HL-60 (cell line): ENCODE measurements at regions not wholly inside any gene's neighbourhood (a gene's known extent, or its start where the extent isn't known, plus 50 kb on each side); places are given as distances from the start of the nearest gene placed in this dataset.

Experiments used
- DNase-seq, 2 experiments: peaks; one replicate each; pipeline ENCODE4 v3.0.0-alpha.2; 2010 to 2020; ENCODE audit warnings: low read depth in 1 of 2, low spot score in 1 of 2
- H3K27ac ChIP-seq: fragments of 250-450 bp; sonication (Bioruptor Pico); replicated peaks from 2 replicates; pipeline ENCODE4 v1.5.1; 2020; ENCODE audit warnings: mild to moderate bottlenecking, moderate library complexity
- H3K27me3 ChIP-seq: fragments of 250-450 bp; sonication (Bioruptor Pico); 2 replicates; pipeline ENCODE4 v1.5.1; 2021; ENCODE audit warnings: mild to moderate bottlenecking, moderate library complexity; ENCODE audit not compliant: insufficient read depth, poor library complexity, severe bottlenecking
- H3K4me3 ChIP-seq: replicated peaks from 2 replicates; pipeline ENCODE4 v1.5.1; 2011; ENCODE audit warnings: mild to moderate bottlenecking, control low read depth, low read length; ENCODE audit not compliant: insufficient read depth
- CTCF ChIP-seq: IDR thresholded peaks from one replicate; pipeline ENCODE4 v1.5.1; 2011; ENCODE audit warnings: low read length, control low read depth, inconsistent platforms; ENCODE audit not compliant: insufficient read depth
- GABPA ChIP-seq: IDR thresholded peaks from 2 replicates; pipeline ENCODE4 v1.6.1; 2012; ENCODE audit warnings: low read depth
- POLR2AphosphoS5 ChIP-seq: IDR thresholded peaks from 2 replicates; pipeline ENCODE4 v1.6.1; 2012; ENCODE audit warnings: low read depth
- REST ChIP-seq: IDR thresholded peaks from 2 replicates; pipeline ENCODE4 v1.6.1; 2012; ENCODE audit warnings: low read depth; ENCODE audit not compliant: insufficient replicate concordance
- SPI1 ChIP-seq: IDR thresholded peaks from 2 replicates; pipeline ENCODE4 v1.6.1; 2012; ENCODE audit warnings: low read depth, mild to moderate bottlenecking, borderline replicate concordance

GRCh38 chr15:46676233-46677206, 1040.8 kb upstream of the SEMA6D start:
- Histone ChIP-seq H3K27me3 (no peaks in the 10 kb centered on the region), H3K4me3 (no peak overlapping the region), H3K27ac (no peak overlapping the region)
- TF ChIP-seq GABPA: no peak
- no peak for TF ChIP-seq CTCF
- TF ChIP-seq REST: no peak
- no peak for TF ChIP-seq POLR2AphosphoS5
- TF ChIP-seq SPI1: no peak
- DNase-seq: no peak

GRCh38 chr15:46677491-46677890, 1039.8 kb upstream of the SEMA6D start:
- DNase-seq: no peak
- H3K27me3 ChIP-seq: no peaks in the 10 kb centered on the region
- TF ChIP-seq GABPA (no peak), SPI1 (no peak), POLR2AphosphoS5 (no peak), CTCF (no peak), REST (no peak)
- H3K27ac ChIP-seq: no peak overlapping the region
- no peak overlapping the region for H3K4me3 ChIP-seq

GRCh38 chr15:46681901-46682300, 1035.4 kb upstream of the SEMA6D start:
- TF ChIP-seq POLR2AphosphoS5 (no peak), GABPA (no peak)
- no peak overlapping the region for H3K27ac ChIP-seq
- no peak overlapping the region for H3K4me3 ChIP-seq
- no peaks in the 10 kb centered on the region for H3K27me3 ChIP-seq
- DNase-seq: no peak

GRCh38 chr15:46682969-46683791, 1034.1 kb upstream of the SEMA6D start:
- no peaks in the 10 kb centered on the region for H3K27me3 ChIP-seq
- TF ChIP-seq SPI1 (no peak), POLR2AphosphoS5 (no peak), REST (no peak), CTCF (no peak), GABPA (no peak)
- no peak overlapping the region for H3K27ac ChIP-seq
- no peak overlapping the region for H3K4me3 ChIP-seq
- no peak for DNase-seq
